ENCODE measurements at regions not wholly inside any gene's neighbourhood (a gene's known extent, or its start where the extent isn't known, plus 50 kb on each side); places are given as distances from the start of the nearest gene placed in this dataset.

DNA sequence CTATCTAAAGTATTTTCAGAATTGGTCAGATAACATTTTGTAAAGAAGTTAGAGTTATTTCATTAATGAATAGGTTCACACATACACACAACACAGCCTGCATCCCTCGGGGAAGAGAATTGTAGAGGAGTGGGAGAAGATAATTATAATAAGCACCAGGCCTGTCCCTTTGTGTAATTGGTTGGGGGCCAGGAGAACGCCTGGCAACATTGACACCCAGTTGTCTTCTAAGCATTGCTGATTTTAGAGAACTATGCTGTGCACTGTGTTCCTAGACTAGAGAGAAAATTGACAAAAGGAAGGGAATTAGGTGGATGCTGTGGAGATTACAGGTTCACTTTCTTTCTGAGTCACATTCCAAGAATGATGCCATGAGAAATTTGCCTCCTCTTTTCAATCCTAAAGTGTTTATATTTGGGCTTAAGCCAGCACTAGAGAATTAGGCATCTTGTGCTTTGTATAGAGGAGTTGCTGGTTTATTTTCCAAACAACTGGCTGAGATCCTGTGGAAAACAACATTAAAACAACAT lies 247.6 kb downstream of the COX7C start:
- no peak for DNase-seq (ENCODE audit: low spot score)

GRCh38 chr5:86866036-86866435 lies 248.3 kb downstream of the COX7C start:
- POLR2A ChIA-PET: no interaction called here
- peaks cover 7% of the 10 kb centered on the region; the same call in 1 of the 2 replicates for H3K9me3 Mint-ChIP-seq

More for the DNA sequence above, 247.6 kb downstream of the COX7C start:
- Mint-ChIP-seq H3K36me3 (no peaks in the 10 kb centered on the region), H3K4me3 (no peak overlapping the region), H3K4me1 (peaks cover 30% of the 10 kb centered on the region), H3K9me3 (peaks cover 7% of the 10 kb centered on the region; the same call in 1 of the 2 replicates), H3K27me3 (ENCODE audit: low read depth) (no peaks in the 10 kb centered on the region), H3K27ac (no peak overlapping the region)
- POLR2A ChIA-PET: no interaction called here
- TF ChIP-seq SOX15 (CRISPR knock-in tag; IDR thresholded peaks at IDR 0.05): no peak
- no peak for TF ChIP-seq HMGA2 (CRISPR knock-in tag; IDR thresholded peaks at IDR 0.05)
- TF ChIP-seq AR (CRISPR knock-in tag; IDR thresholded peaks at IDR 0.05): no peak
- TF ChIP-seq, protein P1, sequence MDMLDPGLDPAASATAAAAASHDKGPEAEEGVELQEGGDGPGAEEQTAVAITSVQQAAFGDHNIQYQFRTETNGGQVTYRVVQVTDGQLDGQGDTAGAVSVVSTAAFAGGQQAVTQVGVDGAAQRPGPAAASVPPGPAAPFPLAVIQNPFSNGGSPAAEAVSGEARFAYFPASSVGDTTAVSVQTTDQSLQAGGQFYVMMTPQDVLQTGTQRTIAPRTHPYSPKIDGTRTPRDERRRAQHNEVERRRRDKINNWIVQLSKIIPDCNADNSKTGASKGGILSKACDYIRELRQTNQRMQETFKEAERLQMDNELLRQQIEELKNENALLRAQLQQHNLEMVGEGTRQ (CRISPR knock-in tag; IDR thresholded peaks at IDR 0.05): no peak
- no peak for TF ChIP-seq ZNF138 (CRISPR knock-in tag; conservative IDR thresholded peaks at IDR 0.05)
- CTCF ChIA-PET: interaction anchor here (0.5 to 1.2 kb wide), 2 partner anchors 15 to 479 kb away, joined by 3 to 4 read pairs; no protein-coding TSS in a partner anchor
- ATAC-seq: no peak

DNA sequence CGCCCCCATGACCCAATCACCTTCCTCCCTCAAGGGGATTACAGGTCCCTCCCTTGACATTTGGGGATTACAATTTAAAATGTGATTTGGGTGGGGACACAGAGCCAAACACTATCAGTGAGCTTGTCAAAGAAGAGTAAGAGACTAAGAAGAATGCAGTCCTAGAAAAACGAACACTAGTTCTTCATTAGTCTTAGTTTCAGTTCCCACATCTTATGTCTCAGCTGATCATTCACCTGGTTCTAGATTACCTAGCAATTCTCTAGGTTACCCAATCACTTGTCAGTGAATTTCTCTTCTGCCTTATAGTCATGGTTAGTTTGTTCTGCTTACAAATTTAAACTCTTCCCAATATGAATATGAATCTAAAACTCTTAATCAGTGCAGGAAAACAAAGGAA lies 251.5 kb downstream of the COX7C start:
- TF ChIP-seq PREB (CRISPR knock-in tag; IDR thresholded peaks at IDR 0.05; ENCODE audit: borderline replicate concordance) (no peak), GRHL2 (CRISPR knock-in tag; IDR thresholded peaks at IDR 0.05; ENCODE audit: insufficient replicate concordance, severe bottlenecking) (no peak)
- ATAC-seq (no peak), DNase-seq (ENCODE audit: low spot score) (no peak)
- Mint-ChIP-seq H3K9me3 (peaks cover 7% of the 10 kb centered on the region; the same call in 1 of the 2 replicates), H3K4me1 (peaks cover 30% of the 10 kb centered on the region), H3K27me3 (ENCODE audit: low read depth) (no peaks in the 10 kb centered on the region), H3K27ac (no peak overlapping the region), H3K4me3 (no peak overlapping the region), H3K36me3 (no peaks in the 10 kb centered on the region)
- POLR2A ChIA-PET: no interaction called here
- CTCF ChIA-PET: interaction anchor here (1.2 kb wide), 1 partner anchor 11 kb away, joined by 3 read pairs; no protein-coding TSS in a partner anchor

More at GRCh38 chr5:86866036-86866435, 248.3 kb downstream of the COX7C start:
- CTCF ChIA-PET: interaction anchor here (0.5 to 1.2 kb wide), 2 partner anchors 14 to 478 kb away, joined by 3 to 4 read pairs; no protein-coding TSS in a partner anchor
- Mint-ChIP-seq H3K4me1 (peaks cover 33% of the 10 kb centered on the region), H3K36me3 (no peaks in the 10 kb centered on the region), H3K27ac (no peak overlapping the region), H3K4me3 (no peak overlapping the region), H3K27me3 (ENCODE audit: low read depth) (no peaks in the 10 kb centered on the region)
- TF ChIP-seq, protein P2, sequence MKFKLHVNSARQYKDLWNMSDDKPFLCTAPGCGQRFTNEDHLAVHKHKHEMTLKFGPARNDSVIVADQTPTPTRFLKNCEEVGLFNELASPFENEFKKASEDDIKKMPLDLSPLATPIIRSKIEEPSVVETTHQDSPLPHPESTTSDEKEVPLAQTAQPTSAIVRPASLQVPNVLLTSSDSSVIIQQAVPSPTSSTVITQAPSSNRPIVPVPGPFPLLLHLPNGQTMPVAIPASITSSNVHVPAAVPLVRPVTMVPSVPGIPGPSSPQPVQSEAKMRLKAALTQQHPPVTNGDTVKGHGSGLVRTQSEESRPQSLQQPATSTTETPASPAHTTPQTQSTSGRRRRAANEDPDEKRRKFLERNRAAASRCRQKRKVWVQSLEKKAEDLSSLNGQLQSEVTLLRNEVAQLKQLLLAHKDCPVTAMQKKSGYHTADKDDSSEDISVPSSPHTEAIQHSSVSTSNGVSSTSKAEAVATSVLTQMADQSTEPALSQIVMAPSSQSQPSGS (CRISPR knock-in tag; IDR thresholded peaks at IDR 0.05; ENCODE audit: borderline replicate concordance, low read depth): no peak
- no peak for ATAC-seq
- DNase-seq (ENCODE audit: low spot score): no peak

DNA sequence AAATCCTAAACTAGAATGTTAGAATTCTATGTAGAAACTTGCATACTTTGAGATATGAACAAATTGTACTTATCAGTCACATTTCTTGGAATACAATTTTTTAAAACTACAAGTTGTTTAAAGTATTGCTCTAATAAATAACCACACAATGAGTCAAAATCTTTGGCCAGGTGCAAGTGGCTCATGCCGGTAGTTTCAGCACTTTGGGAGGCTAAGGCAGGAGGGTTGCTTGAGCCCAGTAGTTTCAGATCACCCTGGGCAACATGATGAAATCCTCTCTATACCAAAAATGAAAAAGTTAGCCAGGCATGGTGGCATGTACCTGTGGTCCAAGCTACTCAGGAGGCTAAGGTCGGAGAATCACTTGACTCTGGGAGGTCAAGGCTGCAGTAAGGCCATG lies 257.8 kb downstream of the COX7C start:
- Mint-ChIP-seq H3K4me1 (peaks cover 27% of the 10 kb centered on the region), H3K27ac (no peak overlapping the region), H3K36me3 (no peaks in the 10 kb centered on the region), H3K9me3 (no peaks in the 10 kb centered on the region), H3K27me3 (ENCODE audit: low read depth) (no peaks in the 10 kb centered on the region), H3K4me3 (no peak overlapping the region)
- no peak for DNase-seq (ENCODE audit: low spot score)
- no peak for TF ChIP-seq IRF1 (CRISPR knock-in tag; IDR thresholded peaks at IDR 0.05)
- ATAC-seq: no peak
- ChIA-PET POLR2A (no interaction called here), CTCF (no interaction called here)
